ENCODE measurements at regions not wholly inside any gene's neighbourhood (a gene's known extent, or its start where the extent isn't known, plus 50 kb on each side); places are given as distances from the start of the nearest gene placed in this dataset.

DNA sequence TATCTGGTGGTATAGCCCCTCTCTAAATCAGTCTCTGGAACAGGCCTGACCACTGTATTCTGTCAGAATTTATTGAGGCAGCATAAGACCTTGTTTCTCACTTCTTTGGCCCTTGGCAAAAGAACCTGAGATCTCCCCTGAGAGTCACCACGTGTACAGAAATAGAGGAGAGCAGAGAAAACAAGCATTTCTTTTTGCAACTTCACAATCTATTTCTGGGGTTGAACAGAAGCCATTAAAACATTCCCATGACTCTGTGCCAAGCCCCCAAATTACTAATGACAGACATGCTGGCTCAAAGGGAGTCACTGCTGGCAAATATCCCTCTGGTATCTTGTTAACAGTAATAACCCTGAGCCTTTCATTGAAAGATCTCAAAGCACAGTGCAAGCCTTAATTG lies 395.3 kb downstream of the MAFB start:
- in situ Hi-C loops (cut with HindIII; ENCODE audit: low sequenced_read_pairs) = no loop called here
- DNase-seq (ENCODE audit: low read depth) = no peak

DNA sequence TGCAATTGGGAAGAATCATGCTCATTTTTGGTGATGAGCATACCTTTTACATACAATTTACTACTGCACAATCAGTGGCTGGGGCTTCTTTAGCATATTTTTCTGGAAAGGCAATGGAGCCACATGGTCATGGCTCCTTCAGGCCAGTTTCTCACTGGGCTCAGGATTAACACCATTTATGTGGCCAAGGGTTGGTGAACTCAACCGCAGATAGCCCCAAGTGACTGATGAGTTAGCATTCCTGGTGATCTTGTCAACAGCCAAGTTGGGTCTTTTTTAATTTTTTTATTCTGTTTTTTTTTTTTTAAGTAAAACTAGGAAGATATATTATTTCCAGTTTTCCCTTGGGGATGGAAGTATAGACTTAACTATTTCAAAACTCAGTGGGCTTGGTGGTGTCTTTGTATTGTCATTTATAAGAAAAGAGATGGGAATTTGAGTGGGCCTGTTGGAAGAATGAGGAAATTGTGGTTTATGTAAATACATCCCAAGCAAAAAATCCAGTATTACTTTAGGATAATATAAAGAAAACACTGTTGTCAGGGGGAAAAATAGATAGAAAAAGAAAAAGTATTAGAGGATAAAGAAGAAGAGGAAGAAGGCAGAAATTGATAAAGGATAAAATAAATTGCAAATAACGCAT lies 397.4 kb downstream of the MAFB start:
- DNase-seq (ENCODE audit: low read depth) = no peak
- TF ChIP-seq, protein P1, sequence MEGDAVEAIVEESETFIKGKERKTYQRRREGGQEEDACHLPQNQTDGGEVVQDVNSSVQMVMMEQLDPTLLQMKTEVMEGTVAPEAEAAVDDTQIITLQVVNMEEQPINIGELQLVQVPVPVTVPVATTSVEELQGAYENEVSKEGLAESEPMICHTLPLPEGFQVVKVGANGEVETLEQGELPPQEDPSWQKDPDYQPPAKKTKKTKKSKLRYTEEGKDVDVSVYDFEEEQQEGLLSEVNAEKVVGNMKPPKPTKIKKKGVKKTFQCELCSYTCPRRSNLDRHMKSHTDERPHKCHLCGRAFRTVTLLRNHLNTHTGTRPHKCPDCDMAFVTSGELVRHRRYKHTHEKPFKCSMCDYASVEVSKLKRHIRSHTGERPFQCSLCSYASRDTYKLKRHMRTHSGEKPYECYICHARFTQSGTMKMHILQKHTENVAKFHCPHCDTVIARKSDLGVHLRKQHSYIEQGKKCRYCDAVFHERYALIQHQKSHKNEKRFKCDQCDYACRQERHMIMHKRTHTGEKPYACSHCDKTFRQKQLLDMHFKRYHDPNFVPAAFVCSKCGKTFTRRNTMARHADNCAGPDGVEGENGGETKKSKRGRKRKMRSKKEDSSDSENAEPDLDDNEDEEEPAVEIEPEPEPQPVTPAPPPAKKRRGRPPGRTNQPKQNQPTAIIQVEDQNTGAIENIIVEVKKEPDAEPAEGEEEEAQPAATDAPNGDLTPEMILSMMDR (IDR thresholded peaks at IDR 0.05; ENCODE audit: low read depth, low read length, missing control alignments) = no peak
- H3K4me3 ChIP-seq (ENCODE audit: low read depth, low read length) = no peak overlapping the region
- in situ Hi-C loops (cut with HindIII; ENCODE audit: low sequenced_read_pairs) = no loop called here

More for the DNA sequence above, 395.3 kb downstream of the MAFB start:
- no peak overlapping the region for H3K4me3 ChIP-seq (ENCODE audit: low read depth, low read length)
- TF ChIP-seq, protein P1 (IDR thresholded peaks at IDR 0.05; ENCODE audit: low read depth, low read length, missing control alignments) = no peak

DNA sequence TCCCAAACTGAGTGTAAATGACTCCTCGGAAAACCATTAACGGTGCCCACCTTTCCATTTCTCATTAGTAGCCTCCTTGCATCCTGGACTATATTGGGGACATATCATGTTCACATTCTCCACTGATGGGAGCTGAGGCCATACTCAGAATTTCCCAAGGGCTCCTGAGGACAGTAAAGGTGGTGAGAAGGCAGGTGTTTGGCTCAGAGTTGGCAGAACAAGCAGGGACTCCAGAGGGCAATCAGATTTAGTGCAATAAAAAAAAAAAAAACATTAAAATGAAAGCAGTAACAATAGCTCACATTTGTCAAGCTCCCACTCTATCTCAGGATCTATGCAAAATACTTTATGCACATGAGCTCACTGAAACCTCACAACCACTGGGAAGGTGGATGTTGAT lies 401.4 kb downstream of the MAFB start:
- no peak overlapping the region for H3K4me3 ChIP-seq (ENCODE audit: low read depth, low read length)
- in situ Hi-C loops (cut with HindIII; ENCODE audit: low sequenced_read_pairs) = no loop called here
- DNase-seq (ENCODE audit: low read depth) = no peak
- TF ChIP-seq, protein P1 (IDR thresholded peaks at IDR 0.05; ENCODE audit: low read depth, low read length, missing control alignments) = no peak

DNA sequence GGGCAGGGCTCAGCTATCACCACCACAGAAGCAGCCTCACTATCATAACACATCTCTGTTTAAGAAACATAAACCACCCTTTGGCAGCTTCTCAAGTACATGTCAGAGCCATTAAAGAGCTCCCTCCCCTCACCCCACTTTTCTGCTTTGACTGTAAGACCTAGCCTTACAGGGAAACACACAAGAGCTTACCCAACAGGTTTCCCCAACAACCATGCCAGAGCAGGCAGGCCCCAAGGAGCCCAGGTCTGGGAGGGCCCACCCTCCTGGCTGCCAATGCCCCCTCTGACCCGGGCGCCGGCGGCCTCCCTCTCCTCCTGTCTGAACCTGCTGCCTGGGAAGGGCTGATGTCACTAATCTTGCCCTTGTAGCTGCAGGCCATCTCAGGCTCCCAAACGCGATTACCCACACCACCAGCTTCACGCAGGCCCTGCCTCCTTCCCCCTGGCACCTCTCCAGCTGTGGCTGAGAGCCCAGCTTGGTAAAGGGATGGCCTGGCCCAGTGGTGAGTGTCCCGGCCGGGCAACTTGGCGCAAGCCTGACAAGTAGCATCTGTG lies 402.0 kb downstream of the MAFB start:
- TF ChIP-seq, protein P1 (IDR thresholded peaks at IDR 0.05; ENCODE audit: low read depth, low read length, missing control alignments) = no peak
- in situ Hi-C loops (cut with HindIII; ENCODE audit: low sequenced_read_pairs) = no loop called here
- no peak for DNase-seq (ENCODE audit: low read depth)
- H3K4me3 ChIP-seq (ENCODE audit: low read depth, low read length) = no peak overlapping the region

DNA sequence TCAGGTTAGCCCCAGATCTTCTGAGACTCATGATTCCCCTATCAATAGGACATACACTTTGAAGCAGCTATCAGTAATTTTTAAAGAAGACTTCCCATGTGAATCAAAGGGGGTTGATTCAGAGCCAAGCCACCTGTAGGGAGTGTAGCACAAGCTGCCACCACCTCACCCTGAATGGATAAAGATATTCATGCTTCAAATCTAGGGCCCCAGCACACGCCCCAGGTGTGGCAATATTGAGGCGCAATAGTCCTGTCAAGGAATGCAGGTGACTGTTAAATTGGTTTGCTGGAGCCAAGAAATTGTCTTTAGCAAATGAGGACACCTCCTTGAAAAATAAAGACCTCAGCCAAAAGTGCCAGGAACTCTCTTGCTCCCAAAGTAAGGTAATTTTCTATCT lies 404.4 kb downstream of the MAFB start:
- no peak for DNase-seq (ENCODE audit: low read depth)
- no peak overlapping the region for H3K4me3 ChIP-seq (ENCODE audit: low read depth, low read length)
- in situ Hi-C loops (cut with HindIII; ENCODE audit: low sequenced_read_pairs) = no loop called here
- TF ChIP-seq, protein P1 (IDR thresholded peaks at IDR 0.05; ENCODE audit: low read depth, low read length, missing control alignments) = no peak

DNA sequence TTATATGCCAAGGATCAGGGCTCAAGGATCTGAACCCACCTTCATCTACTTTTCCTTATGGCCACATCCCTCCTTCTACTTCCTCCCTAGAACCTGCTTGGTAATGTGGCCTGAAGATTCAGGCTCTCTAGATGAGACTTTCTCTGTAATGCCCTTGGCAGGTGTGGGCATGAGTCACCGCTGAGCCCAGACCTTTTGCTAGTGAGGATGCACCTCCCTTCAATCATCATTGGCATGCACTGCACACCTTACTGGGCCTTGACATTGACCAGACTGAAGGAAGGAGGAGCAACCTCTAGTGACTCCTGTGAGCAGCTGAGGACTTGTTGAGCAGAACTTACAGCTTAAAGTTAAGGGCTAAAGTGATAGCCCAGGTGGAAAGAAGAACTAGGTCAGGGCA lies 405.3 kb downstream of the MAFB start:
- DNase-seq (ENCODE audit: low read depth) = no peak
- in situ Hi-C loops (cut with HindIII; ENCODE audit: low sequenced_read_pairs) = no loop called here
- TF ChIP-seq, protein P1 (IDR thresholded peaks at IDR 0.05; ENCODE audit: low read depth, low read length, missing control alignments) = no peak
- no peak overlapping the region for H3K4me3 ChIP-seq (ENCODE audit: low read depth, low read length)
